SJCRH30 (cell line): ENCODE measurements at regions not wholly inside any gene's neighbourhood (a gene's known extent, or its start where the extent isn't known, plus 50 kb on each side); places are given as distances from the start of the nearest gene placed in this dataset.
A peak's percentile ranks its signal among the peaks of the same experiment; 100 is the strongest.

ENCODE experiments used
- DNase-seq, 2 experiments: peaks; one replicate each; pipeline ENCODE4 v3.0.0-alpha.2; 2015 to 2020
- H3K27ac ChIP-seq: fragments of 250-450 bp; sonication (Bioruptor Pico); 2 replicates; pipeline ENCODE4 v1.5.1; 2020; ENCODE audit warnings: mild to moderate bottlenecking, moderate library complexity
- H3K27me3 ChIP-seq: fragments of 250-450 bp; sonication (Bioruptor Pico); 2 replicates; pipeline ENCODE4 v1.5.1; 2020; ENCODE audit warnings: mild to moderate bottlenecking, moderate library complexity
- H3K36me3 ChIP-seq: fragments of 250-450 bp; sonication (Bioruptor Pico); 2 replicates; pipeline ENCODE4 v1.5.1; 2020; ENCODE audit warnings: mild to moderate bottlenecking, moderate library complexity
- H3K4me1 ChIP-seq: fragments of 250-450 bp; sonication (Bioruptor Pico); 2 replicates; pipeline ENCODE4 v1.5.1; 2020; ENCODE audit warnings: mild to moderate bottlenecking, moderate library complexity
- H3K4me3 ChIP-seq: fragments of 250-450 bp; sonication (Bioruptor Pico); 2 replicates; pipeline ENCODE4 v1.5.1; 2020; ENCODE audit warnings: mild to moderate bottlenecking, moderate library complexity
- H3K9me3 ChIP-seq: fragments of 250-450 bp; sonication (Bioruptor Pico); replicated peaks from 2 replicates; pipeline ENCODE4 v1.5.1; 2020; ENCODE audit warnings: mild to moderate bottlenecking, moderate library complexity

DNA sequence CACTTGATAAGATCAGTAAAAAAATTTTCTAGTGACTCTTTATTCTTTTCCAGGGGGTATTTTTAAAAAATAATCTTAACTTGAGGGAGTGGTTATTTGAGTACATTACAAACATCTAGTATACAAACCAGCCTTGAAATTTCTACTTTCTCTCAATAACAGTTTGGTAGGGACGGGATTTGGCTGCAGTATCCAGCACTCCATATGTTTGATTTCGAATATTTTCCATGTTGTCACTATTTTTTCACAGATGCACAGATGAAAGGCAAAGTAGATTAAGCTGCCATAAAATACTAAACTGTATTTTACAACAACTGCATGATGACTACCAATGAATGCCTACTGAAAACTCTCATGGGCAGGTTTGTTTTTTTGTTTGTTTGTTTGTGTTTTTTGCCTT, 225.0 kb downstream of the COX7B2 start:
- Histone ChIP-seq H3K27ac (no peak overlapping the region), H3K4me1 (no peaks in the 10 kb centered on the region), H3K27me3 (no peaks in the 10 kb centered on the region), H3K4me3 (no peak overlapping the region), H3K9me3 (no peaks in the 10 kb centered on the region), H3K36me3 (no peaks in the 10 kb centered on the region)
- DNase-seq = no peak

- H3K27me3 ChIP-seq = no peaks in the 10 kb centered on the region
- no peak overlapping the region for H3K27ac ChIP-seq
- no peaks in the 10 kb centered on the region for H3K36me3 ChIP-seq
- no peak for DNase-seq
- no peaks in the 10 kb centered on the region for H3K4me1 ChIP-seq
- no peaks in the 10 kb centered on the region for H3K9me3 ChIP-seq
- H3K4me3 ChIP-seq = no peak overlapping the region
These were observed 232.7 kb downstream of the COX7B2 start for GRCh38 chr4:46676364-46676763.

GRCh38 chr4:46674326-46674725, 234.7 kb downstream of the COX7B2 start:
- no peaks in the 10 kb centered on the region for H3K36me3 ChIP-seq
- no peak overlapping the region for H3K27ac ChIP-seq
- no peaks in the 10 kb centered on the region for H3K4me1 ChIP-seq
- no peak for DNase-seq
- H3K4me3 ChIP-seq = no peak overlapping the region
- H3K9me3 ChIP-seq = no peaks in the 10 kb centered on the region
- no peaks in the 10 kb centered on the region for H3K27me3 ChIP-seq

DNA sequence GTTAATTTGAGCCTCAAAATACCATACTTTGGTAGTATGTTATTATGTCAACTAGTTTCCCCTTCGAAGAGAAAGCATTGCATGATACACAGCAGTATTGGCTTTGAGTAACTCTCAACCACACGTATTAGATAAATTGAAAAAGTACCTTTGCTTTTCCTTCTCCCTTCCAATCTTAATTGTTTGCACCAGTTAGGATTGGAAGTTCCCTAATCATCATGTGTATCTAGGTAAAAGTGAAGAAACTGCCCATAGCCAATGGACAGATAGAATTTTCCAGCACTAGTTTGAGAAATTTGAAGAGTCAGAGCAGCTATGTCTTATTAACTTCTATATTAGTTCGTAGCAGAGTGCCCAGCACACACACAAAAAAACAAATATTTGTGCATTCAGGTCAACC, 241.3 kb downstream of the COX7B2 start:
- H3K36me3 ChIP-seq = no peaks in the 10 kb centered on the region
- no peaks in the 10 kb centered on the region for H3K27me3 ChIP-seq
- H3K9me3 ChIP-seq = no peaks in the 10 kb centered on the region
- H3K4me3 ChIP-seq = no peak overlapping the region
- H3K4me1 ChIP-seq = no peaks in the 10 kb centered on the region
- no peak overlapping the region for H3K27ac ChIP-seq
- DNase-seq = no peak

DNA sequence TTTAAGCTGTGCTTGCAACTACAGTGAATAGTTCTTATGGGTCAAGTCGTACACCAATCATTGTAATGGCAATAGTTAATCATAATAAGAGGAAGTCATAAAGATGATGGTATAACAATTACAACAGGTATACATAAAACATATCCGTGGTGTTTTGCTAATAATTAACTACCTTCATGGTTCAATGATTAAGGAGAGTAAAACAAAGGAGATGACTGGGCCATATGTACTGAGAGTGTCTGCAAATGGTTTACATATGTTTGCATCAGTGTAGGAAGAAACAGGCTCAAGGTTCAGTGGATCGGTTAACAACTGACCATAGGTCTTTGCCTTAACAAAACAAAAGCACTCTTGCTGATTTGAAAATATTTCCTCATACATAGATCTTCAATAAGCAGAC, 253.0 kb downstream of the COX7B2 start:
- no peak overlapping the region for H3K4me3 ChIP-seq
- no peak overlapping the region for H3K27ac ChIP-seq
- H3K9me3 ChIP-seq = no peaks in the 10 kb centered on the region
- no peaks in the 10 kb centered on the region for H3K27me3 ChIP-seq
- no peaks in the 10 kb centered on the region for H3K36me3 ChIP-seq
- no peaks in the 10 kb centered on the region for H3K4me1 ChIP-seq
- no peak for DNase-seq

DNA sequence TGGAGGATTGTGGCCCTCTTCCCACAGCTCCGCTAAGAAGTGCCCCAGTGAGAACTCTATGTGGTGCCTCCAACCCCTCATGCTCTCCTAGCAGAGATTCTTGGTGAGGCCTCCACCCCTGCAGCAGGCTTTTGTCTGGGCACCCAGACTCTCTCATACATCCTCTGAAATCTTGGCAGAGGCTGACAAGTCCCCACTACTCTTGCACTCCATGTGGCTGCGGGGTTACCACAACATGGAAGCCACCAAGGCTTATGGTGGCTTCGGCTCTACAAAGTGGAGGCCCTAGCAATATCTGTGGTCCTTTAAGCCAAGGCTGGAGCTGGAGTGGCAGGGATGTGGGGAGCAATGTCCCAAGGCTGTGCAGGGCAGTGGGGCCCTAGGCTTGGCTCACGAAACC, 255.2 kb downstream of the COX7B2 start:
- H3K4me1 ChIP-seq = no peaks in the 10 kb centered on the region
- no peaks in the 10 kb centered on the region for H3K9me3 ChIP-seq
- no peak overlapping the region for H3K27ac ChIP-seq
- no peak overlapping the region for H3K4me3 ChIP-seq
- DNase-seq = no peak
- no peaks in the 10 kb centered on the region for H3K36me3 ChIP-seq
- H3K27me3 ChIP-seq = no peaks in the 10 kb centered on the region

GRCh38 chr4:46649390-46649789, 259.5 kb upstream of the GABRA2 start:
- Histone ChIP-seq H3K4me3 (no peak overlapping the region), H3K4me1 (no peaks in the 10 kb centered on the region), H3K36me3 (no peaks in the 10 kb centered on the region), H3K9me3 (no peaks in the 10 kb centered on the region), H3K27ac (no peak overlapping the region), H3K27me3 (no peaks in the 10 kb centered on the region)
- DNase-seq = no peak

- peak; percentile 56 to 69 for DNase-seq
- Histone ChIP-seq H3K9me3 (no peaks in the 10 kb centered on the region), H3K4me1 (no peaks in the 10 kb centered on the region), H3K27me3 (no peaks in the 10 kb centered on the region), H3K36me3 (no peaks in the 10 kb centered on the region), H3K27ac (no peak overlapping the region), H3K4me3 (no peak overlapping the region)
These were observed 258.3 kb upstream of the GABRA2 start for GRCh38 chr4:46648088-46648744.

GRCh38 chr4:46645126-46645525, 255.2 kb upstream of the GABRA2 start:
- H3K9me3 ChIP-seq = no peaks in the 10 kb centered on the region
- H3K4me1 ChIP-seq = no peaks in the 10 kb centered on the region
- no peaks in the 10 kb centered on the region for H3K36me3 ChIP-seq
- no peak overlapping the region for H3K27ac ChIP-seq
- no peaks in the 10 kb centered on the region for H3K27me3 ChIP-seq
- no peak overlapping the region for H3K4me3 ChIP-seq
- DNase-seq = no peak
